ENCODE measurements at regions not wholly inside any gene's neighbourhood (a gene's known extent, or its start where the extent isn't known, plus 50 kb on each side); places are given as distances from the start of the nearest gene placed in this dataset.
"Not testable (repeated sequence)": the region's sequence is repeated elsewhere in the genome, so short reads cannot be mapped to it uniquely, and the experiment has no call there.

GRCh38 chr9:74085384-74086037 is 411.6 kb upstream of the RORB start:
- not testable (repeated sequence) for TF ChIP-seq POLR2A, CTCF (IDR thresholded peaks at IDR 0.05)

All from stomach (tissue), 4 donors.